ENCODE measurements at regions not wholly inside any gene's neighbourhood (a gene's known extent, or its start where the extent isn't known, plus 50 kb on each side); places are given as distances from the start of the nearest gene placed in this dataset.
"Not testable (repeated sequence)": the region's sequence is repeated elsewhere in the genome, so short reads cannot be mapped to it uniquely, and the experiment has no call there.

GRCh38 chr9:26221290-26221689 is 543.0 kb upstream of the TUSC1 start:
- intact Hi-C loops (cut with DNase I; ENCODE audit: low total_unique reads), result no loop called here
- Histone ChIP-seq H3K27ac (no peak overlapping the region), H3K9me3 (no peaks in the 10 kb centered on the region), H3K36me3 (no peaks in the 10 kb centered on the region), H3K27me3 (no peaks in the 10 kb centered on the region), H3K4me3 (no peak overlapping the region), H3K4me1 (no peaks in the 10 kb centered on the region)
- DNase-seq, result no peak
- no peak for TF ChIP-seq POLR2A (IDR thresholded peaks at IDR 0.05)
- TF ChIP-seq CTCF (IDR thresholded peaks at IDR 0.05), result no peak

GRCh38 chr9:26220367-26220766 is 542.1 kb upstream of the TUSC1 start:
- H3K4me3 ChIP-seq, result no peak overlapping the region
- H3K27me3 ChIP-seq, result no peaks in the 10 kb centered on the region
- no peaks in the 10 kb centered on the region for H3K4me1 ChIP-seq
- intact Hi-C loops (cut with DNase I; ENCODE audit: low total_unique reads), result no loop called here
- no peak for DNase-seq
- TF ChIP-seq CTCF (IDR thresholded peaks at IDR 0.05) (no peak), POLR2A (IDR thresholded peaks at IDR 0.05) (no peak)
- no peaks in the 10 kb centered on the region for H3K36me3 ChIP-seq
- no peaks in the 10 kb centered on the region for H3K9me3 ChIP-seq
- no peak overlapping the region for H3K27ac ChIP-seq

- Histone ChIP-seq H3K4me3 (no peak overlapping the region), H3K9me3 (no peaks in the 10 kb centered on the region), H3K36me3 (no peaks in the 10 kb centered on the region), H3K4me1 (no peaks in the 10 kb centered on the region), H3K27ac (no peak overlapping the region), H3K27me3 (no peaks in the 10 kb centered on the region)
- no peak for TF ChIP-seq CTCF (IDR thresholded peaks at IDR 0.05)
- no peak for TF ChIP-seq POLR2A (IDR thresholded peaks at IDR 0.05)
- no peak for DNase-seq
- intact Hi-C loops (cut with DNase I; ENCODE audit: low total_unique reads), result no loop called here
Measured at GRCh38 chr9:26219961-26220360, 541.7 kb upstream of the TUSC1 start.

- Histone ChIP-seq H3K36me3 (no peaks in the 10 kb centered on the region), H3K27ac (no peak overlapping the region), H3K9me3 (no peaks in the 10 kb centered on the region), H3K4me3 (no peak overlapping the region), H3K27me3 (no peaks in the 10 kb centered on the region), H3K4me1 (no peaks in the 10 kb centered on the region)
- TF ChIP-seq CTCF (IDR thresholded peaks at IDR 0.05) (no peak), POLR2A (IDR thresholded peaks at IDR 0.05) (no peak)
- intact Hi-C loops (cut with DNase I; ENCODE audit: low total_unique reads), result no loop called here
- DNase-seq, result no peak
Measured at GRCh38 chr9:26216702-26217101, 538.5 kb upstream of the TUSC1 start.

- H3K4me1 ChIP-seq; H3K36me3 ChIP-seq; H3K4me3 ChIP-seq; H3K9me3 ChIP-seq; H3K27me3 ChIP-seq; DNase-seq; intact Hi-C loops (cut with DNase I; ENCODE audit: low total_unique reads); H3K27ac ChIP-seq: not testable (repeated sequence)
Measured at GRCh38 chr9:26214713-26215444, 536.6 kb upstream of the TUSC1 start.
